Coronary artery (tissue), 2 donors: ENCODE measurements at regions not wholly inside any gene's neighbourhood (a gene's known extent, or its start where the extent isn't known, plus 50 kb on each side); places are given as distances from the start of the nearest gene placed in this dataset.

Experiments
- DNase-seq: peaks from one replicate; pipeline ENCODE4 v3.0.0-alpha.2; 2017; ENCODE audit warnings: low spot score
- H3K27ac ChIP-seq, 2 donors: fragments of 200-600 bp; sonication (generic); one replicate each; pipeline ENCODE4 v1.5.1; 2016 to 2019
- H3K4me3 ChIP-seq: fragments of 200-600 bp; sonication (generic); 2 replicates; pipeline ENCODE4 v1.5.1; 2016; ENCODE audit warnings: mild to moderate bottlenecking, moderate library complexity
- TF ChIP-seq, protein P1 (sequence below): fragments of 200-600 bp; sonication (generic); IDR thresholded peaks from one replicate; pipeline ENCODE4 v1.5.1; 2019; ENCODE audit warnings: antibody characterized with exemption

- no peak overlapping the region for H3K4me3 ChIP-seq
- TF ChIP-seq, protein P1, sequence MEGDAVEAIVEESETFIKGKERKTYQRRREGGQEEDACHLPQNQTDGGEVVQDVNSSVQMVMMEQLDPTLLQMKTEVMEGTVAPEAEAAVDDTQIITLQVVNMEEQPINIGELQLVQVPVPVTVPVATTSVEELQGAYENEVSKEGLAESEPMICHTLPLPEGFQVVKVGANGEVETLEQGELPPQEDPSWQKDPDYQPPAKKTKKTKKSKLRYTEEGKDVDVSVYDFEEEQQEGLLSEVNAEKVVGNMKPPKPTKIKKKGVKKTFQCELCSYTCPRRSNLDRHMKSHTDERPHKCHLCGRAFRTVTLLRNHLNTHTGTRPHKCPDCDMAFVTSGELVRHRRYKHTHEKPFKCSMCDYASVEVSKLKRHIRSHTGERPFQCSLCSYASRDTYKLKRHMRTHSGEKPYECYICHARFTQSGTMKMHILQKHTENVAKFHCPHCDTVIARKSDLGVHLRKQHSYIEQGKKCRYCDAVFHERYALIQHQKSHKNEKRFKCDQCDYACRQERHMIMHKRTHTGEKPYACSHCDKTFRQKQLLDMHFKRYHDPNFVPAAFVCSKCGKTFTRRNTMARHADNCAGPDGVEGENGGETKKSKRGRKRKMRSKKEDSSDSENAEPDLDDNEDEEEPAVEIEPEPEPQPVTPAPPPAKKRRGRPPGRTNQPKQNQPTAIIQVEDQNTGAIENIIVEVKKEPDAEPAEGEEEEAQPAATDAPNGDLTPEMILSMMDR, result no peak
- no peak for DNase-seq
- H3K27ac ChIP-seq, result no peak overlapping the region
These were observed 119.5 kb downstream of the SKIDA1 start for GRCh38 chr10:21405981-21406380.

GRCh38 chr10:21403256-21404015 lies 122.0 kb downstream of the SKIDA1 start:
- Histone ChIP-seq H3K4me3 (no peak overlapping the region), H3K27ac (no peak overlapping the region)
- no peak for DNase-seq
- TF ChIP-seq, protein P1, result no peak

DNA sequence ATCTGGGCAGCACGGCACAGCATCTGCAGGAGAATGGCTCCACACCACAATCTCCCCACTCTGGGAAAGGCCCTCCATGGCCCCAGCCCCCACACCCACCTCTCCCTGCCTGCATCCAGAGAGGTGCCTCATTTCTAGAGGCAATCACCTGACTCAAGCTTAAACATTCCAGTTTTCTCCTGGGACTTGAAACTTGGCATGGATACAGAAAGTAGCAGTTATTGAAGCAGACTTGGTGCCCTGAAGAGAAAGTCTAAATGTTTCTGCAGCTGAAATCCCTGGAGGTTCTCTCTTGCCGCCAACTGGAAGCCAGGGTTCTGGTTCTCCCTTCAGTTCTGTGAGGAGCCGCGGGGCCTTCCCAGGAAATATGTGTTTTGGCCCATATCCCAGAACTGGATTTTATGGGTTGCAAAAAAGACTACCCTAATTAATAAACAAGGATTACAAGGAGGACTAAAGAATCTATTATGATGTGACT lies 122.8 kb downstream of the SKIDA1 start:
- no peak overlapping the region for H3K4me3 ChIP-seq
- H3K27ac ChIP-seq, result no peak overlapping the region
- TF ChIP-seq, protein P1, result no peak
- no peak for DNase-seq

- no peak for DNase-seq
- Histone ChIP-seq H3K4me3 (no peak overlapping the region), H3K27ac (no peak overlapping the region)
- TF ChIP-seq, protein P1, result no peak
These were observed 124.3 kb downstream of the SKIDA1 start for GRCh38 chr10:21401196-21401595.

DNA sequence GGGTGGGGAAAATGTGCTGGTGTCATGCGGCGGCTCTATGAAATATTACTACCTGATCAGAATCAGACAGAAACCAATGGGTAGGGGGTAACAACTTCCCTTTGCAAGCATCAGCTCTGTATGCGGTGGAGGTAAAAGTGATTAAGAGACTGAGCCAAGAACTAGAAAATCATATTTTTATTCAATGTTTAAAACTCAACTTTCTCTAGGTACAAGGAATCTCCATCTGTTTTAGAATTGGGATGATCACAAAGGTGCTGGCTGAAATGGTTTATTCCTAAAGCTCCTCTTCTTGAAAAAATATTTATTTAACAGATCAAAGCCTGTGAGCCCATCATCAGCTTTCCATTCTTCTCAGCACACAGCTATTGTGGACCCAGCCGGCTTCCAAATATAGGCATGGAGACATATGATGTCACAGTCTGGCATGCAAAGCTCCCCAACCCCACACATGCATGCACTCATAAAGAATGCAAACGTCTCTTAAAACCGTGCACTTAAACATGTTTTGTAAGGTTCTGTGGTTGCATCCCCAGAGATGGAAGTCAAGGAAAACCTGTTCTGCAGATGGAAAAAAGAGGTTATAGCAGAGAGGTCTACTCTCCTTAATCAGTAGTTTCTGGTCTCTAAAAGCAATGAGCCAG lies 126.0 kb downstream of the SKIDA1 start:
- no peak overlapping the region for H3K27ac ChIP-seq
- no peak for DNase-seq
- TF ChIP-seq, protein P1, result no peak

GRCh38 chr10:21398563-21399231 lies 126.8 kb downstream of the SKIDA1 start:
- Histone ChIP-seq H3K27ac (no peak overlapping the region), H3K4me3 (no peak overlapping the region)
- DNase-seq, result no peak
- TF ChIP-seq, protein P1, result no peak

More for the DNA sequence above, 126.0 kb downstream of the SKIDA1 start:
- no peak overlapping the region for H3K4me3 ChIP-seq
